Endothelial cell of umbilical vein (primary cell): ENCODE measurements at regions not wholly inside any gene's neighbourhood (a gene's known extent, or its start where the extent isn't known, plus 50 kb on each side); places are given as distances from the start of the nearest gene placed in this dataset.

ENCODE experiments used
- BruUV-seq: library from RNA; stranded (reverse); fragments of 400-500 nt; replicated peaks from 2 replicates; lab custom pipeline; 2021; lab: Mats Ljungman, UMichigan
- CTCF ChIA-PET: fragments of 300-600, 350-600 bp; sonication (Branson Sonifier 250); formaldehyde crosslinking; loops from one replicate; lab custom pipeline; 2021; ENCODE audit warnings: antibody characterized with exemption, inconsistent platforms; lab: Charles Lee
- POLR2A ChIA-PET: fragments of 300-600, 350-600 bp; sonication (Branson Sonifier 250); formaldehyde crosslinking; loops from one replicate; lab custom pipeline; 2021; ENCODE audit warnings: antibody characterized with exemption, inconsistent platforms; lab: Charles Lee
- DNase-seq: peaks from one replicate; pipeline ENCODE4 v3.0.0-alpha.2; 2011; ENCODE audit warnings: low read depth, low spot score
- FAIRE-seq: peaks from 2 replicates; lab custom pipeline; 2011; peaks lifted over from hg19 to GRCh38; lab: Jason Lieb, UNC
- H2AFZ ChIP-seq: 2 replicates; pipeline ENCODE4 v1.6.0; 2012; ENCODE audit warnings: low read depth, low read length, control low read depth, inconsistent platforms
- H3K27ac ChIP-seq: 2 replicates; pipeline ENCODE4 v1.5.1; 2011; ENCODE audit warnings: low read depth, mild to moderate bottlenecking, control low read depth, low read length, moderate library complexity; ENCODE audit not compliant: insufficient read depth
- H3K27me3 ChIP-seq, 2 experiments: 2 replicates each; pipeline versions ENCODE4 v1.6.0 to v1.6.1; 2011; ENCODE audit warnings: low read length in 2 of 2, mixed read lengths in 1 of 2; ENCODE audit not compliant: control insufficient read depth in 2 of 2, insufficient read depth in 2 of 2
- H3K36me3 ChIP-seq, 2 experiments: 2 replicates in 1 of 2; 3 replicates in 1 of 2; pipeline ENCODE4 v1.5.1; 2011; ENCODE audit warnings: low read length in 2 of 2, mild to moderate bottlenecking in 1 of 2, moderate library complexity in 1 of 2; ENCODE audit not compliant: control insufficient read depth in 2 of 2, insufficient read depth in 2 of 2; ENCODE audit errors: extremely low read depth in 1 of 2
- H3K4me1 ChIP-seq: 3 replicates; pipeline ENCODE4 v1.5.1; 2011; ENCODE audit warnings: mild to moderate bottlenecking, low read length; ENCODE audit not compliant: control insufficient read depth, insufficient read depth; ENCODE audit errors: extremely low read depth
- H3K4me2 ChIP-seq: 2 replicates; pipeline ENCODE4 v1.6.1; 2011; ENCODE audit warnings: low read length, control low read depth, mixed read lengths; ENCODE audit not compliant: insufficient read depth
- H3K4me3 ChIP-seq, 3 experiments: fragments of 200-600 bp in 1 of 3; sonication (generic), shearing (Covaris generic) in 1 of 3; replicated peaks in 1 of 3; 2 replicates each; pipeline ENCODE4 v1.5.1; 2011 to 2016; ENCODE audit warnings: control low read depth in 3 of 3, low read length in 3 of 3, mild to moderate bottlenecking in 2 of 3, inconsistent platforms in 1 of 3, low read depth in 1 of 3, moderate library complexity in 1 of 3; ENCODE audit not compliant: insufficient read depth in 1 of 3
- H3K79me2 ChIP-seq: 2 replicates; pipeline ENCODE4 v1.6.0; 2012; ENCODE audit warnings: low read length, inconsistent platforms; ENCODE audit not compliant: control insufficient read depth, insufficient read depth
- H3K9ac ChIP-seq: replicated peaks from 2 replicates; pipeline ENCODE3; 2011; ENCODE audit warnings: low read length, control low read depth; ENCODE audit not compliant: insufficient read depth; ENCODE audit errors: extremely low read depth
- H3K9me1 ChIP-seq: replicated peaks from 3 replicates; pipeline ENCODE4 v1.6.0; 2011; ENCODE audit warnings: mild to moderate bottlenecking, low read length; ENCODE audit not compliant: control insufficient read depth, insufficient read depth; ENCODE audit errors: extremely low read depth
- H3K9me3 ChIP-seq: replicated peaks from 2 replicates; pipeline ENCODE4 v1.5.1; 2012; ENCODE audit warnings: low read length, inconsistent platforms; ENCODE audit not compliant: control insufficient read depth, insufficient read depth
- H4K20me1 ChIP-seq: replicated peaks from 2 replicates; pipeline ENCODE3; 2011; ENCODE audit warnings: mild to moderate bottlenecking, low read length; ENCODE audit not compliant: control insufficient read depth, insufficient read depth; ENCODE audit errors: extremely low read depth
- EZH2 ChIP-seq: IDR thresholded peaks from 2 replicates; pipeline ENCODE4 v1.6.1; 2012; ENCODE audit warnings: borderline replicate concordance, low read depth, mild to moderate bottlenecking, moderate library complexity, low read length, inconsistent platforms; ENCODE audit not compliant: severe bottlenecking
- FOS ChIP-seq: IDR thresholded peaks from 2 replicates; pipeline ENCODE4 v1.6.1; 2011; ENCODE audit warnings: mild to moderate bottlenecking, low read length, moderate library complexity, borderline replicate concordance; ENCODE audit not compliant: insufficient read depth
- GATA2 ChIP-seq: IDR thresholded peaks from 2 replicates; pipeline ENCODE4 v1.7.0; 2011; ENCODE audit warnings: low read depth, mild to moderate bottlenecking, moderate library complexity, mixed read lengths, low read length; ENCODE audit not compliant: insufficient read length, insufficient read depth
- JUN ChIP-seq: IDR thresholded peaks from 2 replicates; pipeline ENCODE4 v1.6.1; 2011; ENCODE audit warnings: borderline replicate concordance, low read depth; ENCODE audit not compliant: insufficient read length, insufficient read depth
- MYC ChIP-seq: IDR thresholded peaks from one replicate; pipeline ENCODE4 v1.6.1; 2011; ENCODE audit warnings: mild to moderate bottlenecking, low read depth, low read length
- POLR2A ChIP-seq: IDR thresholded peaks from 2 replicates; pipeline ENCODE4 v1.6.1; 2012; ENCODE audit warnings: low read depth, mild to moderate bottlenecking, control low read depth, low read length
- POLR2AphosphoS5 ChIP-seq: IDR thresholded peaks from 2 replicates; pipeline ENCODE4 v1.6.1; 2012; ENCODE audit warnings: low read depth, mild to moderate bottlenecking, control low read depth, low read length, moderate library complexity; ENCODE audit not compliant: insufficient read depth
- dilution Hi-C: fragments of 300-500 bp; cut with MboI; formaldehyde crosslinking; loops from one replicate; pipeline ENCODE4 v1.15.0; 2019; ENCODE audit warnings: low sequenced_read_pairs; ENCODE audit not compliant: extremely low pct_ligation_motif_present
- intact Hi-C: fragments of 100-400 bp; cut with micrococcal nuclease; formaldehyde crosslinking; loops from one replicate; pipeline ENCODE4 v1.10.0; 2022
- TF ChIP-seq, protein P1 (sequence below): IDR thresholded peaks from 2 replicates; pipeline ENCODE4 v1.6.1; 2011; ENCODE audit not compliant: insufficient read depth, insufficient read length
- TF ChIP-seq, protein P2 (sequence below), 2 donors: IDR thresholded peaks; 1 replicate in 1 of 2; 2 replicates in 1 of 2; pipeline ENCODE4 v1.5.1; 2011; ENCODE audit warnings: low read length in 2 of 2, mild to moderate bottlenecking in 2 of 2, moderate library complexity in 2 of 2, control low read depth in 1 of 2, inconsistent platforms in 1 of 2, low read depth in 1 of 2; ENCODE audit not compliant: insufficient read depth in 1 of 2; ENCODE audit errors: extremely low read depth in 1 of 2

DNA sequence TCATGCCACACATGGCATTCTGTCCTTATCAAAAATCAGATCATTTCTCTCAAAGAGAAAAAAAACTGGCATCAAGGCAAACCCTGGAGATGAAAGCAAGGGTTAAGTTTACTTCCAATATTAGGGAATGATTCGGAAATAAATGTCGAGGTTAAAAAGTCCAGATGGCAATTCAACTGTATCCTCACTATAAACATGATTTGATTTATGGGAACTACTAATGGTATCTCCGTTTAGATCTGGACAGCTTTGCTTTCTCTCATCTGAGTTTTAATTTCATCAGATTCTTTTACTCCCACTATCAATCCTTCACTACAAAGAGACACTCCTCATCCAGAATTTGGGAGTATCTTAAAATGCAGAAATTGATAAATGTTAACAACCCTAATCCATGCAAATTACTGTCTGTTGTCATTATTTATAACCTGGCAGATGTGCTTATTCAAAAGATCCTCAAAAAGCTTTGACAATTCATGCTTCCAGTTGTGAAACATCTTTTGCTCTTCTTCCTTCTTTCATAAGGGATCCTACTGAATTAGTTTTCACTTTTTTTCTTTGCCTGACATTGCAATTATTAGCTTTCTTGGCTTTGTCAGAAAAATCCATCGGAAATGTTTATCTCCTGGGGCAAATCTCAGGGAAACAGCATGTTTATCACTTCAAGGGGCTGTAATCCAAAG, 903.2 kb downstream of the MCTP2 start:
- ChIA-PET POLR2A (no interaction called here), CTCF (interaction anchor here (0.8 to 1.0 kb wide), 2 partner anchors 27 to 42 kb away, joined by 3 to 4 read pairs; no protein-coding TSS in a partner anchor)
- H3K36me3 ChIP-seq: no peaks in the 10 kb centered on the region
- no peak for DNase-seq
- no peak overlapping the region for H3K27ac ChIP-seq
- H3K4me3 ChIP-seq: no peak overlapping the region
- intact Hi-C loops (loop anchor here (5.0 kb wide), 3 partner anchors 287 to 1188 kb away; no protein-coding TSS in a partner anchor), dilution Hi-C loops (no loop called here)
- H3K4me1 ChIP-seq: peaks cover 20% of the 10 kb centered on the region
- H2AFZ ChIP-seq: peak overlapping the region; percentile 27
- TF ChIP-seq POLR2A (no peak), POLR2AphosphoS5 (no peak), GATA2 (no peak), FOS (no peak), MYC (no peak), JUN (no peak), EZH2 (no peak)
- TF ChIP-seq, protein P1, sequence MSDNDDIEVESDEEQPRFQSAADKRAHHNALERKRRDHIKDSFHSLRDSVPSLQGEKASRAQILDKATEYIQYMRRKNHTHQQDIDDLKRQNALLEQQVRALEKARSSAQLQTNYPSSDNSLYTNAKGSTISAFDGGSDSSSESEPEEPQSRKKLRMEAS: no peak
- TF ChIP-seq, protein P2, sequence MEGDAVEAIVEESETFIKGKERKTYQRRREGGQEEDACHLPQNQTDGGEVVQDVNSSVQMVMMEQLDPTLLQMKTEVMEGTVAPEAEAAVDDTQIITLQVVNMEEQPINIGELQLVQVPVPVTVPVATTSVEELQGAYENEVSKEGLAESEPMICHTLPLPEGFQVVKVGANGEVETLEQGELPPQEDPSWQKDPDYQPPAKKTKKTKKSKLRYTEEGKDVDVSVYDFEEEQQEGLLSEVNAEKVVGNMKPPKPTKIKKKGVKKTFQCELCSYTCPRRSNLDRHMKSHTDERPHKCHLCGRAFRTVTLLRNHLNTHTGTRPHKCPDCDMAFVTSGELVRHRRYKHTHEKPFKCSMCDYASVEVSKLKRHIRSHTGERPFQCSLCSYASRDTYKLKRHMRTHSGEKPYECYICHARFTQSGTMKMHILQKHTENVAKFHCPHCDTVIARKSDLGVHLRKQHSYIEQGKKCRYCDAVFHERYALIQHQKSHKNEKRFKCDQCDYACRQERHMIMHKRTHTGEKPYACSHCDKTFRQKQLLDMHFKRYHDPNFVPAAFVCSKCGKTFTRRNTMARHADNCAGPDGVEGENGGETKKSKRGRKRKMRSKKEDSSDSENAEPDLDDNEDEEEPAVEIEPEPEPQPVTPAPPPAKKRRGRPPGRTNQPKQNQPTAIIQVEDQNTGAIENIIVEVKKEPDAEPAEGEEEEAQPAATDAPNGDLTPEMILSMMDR (IDR thresholded peaks at IDR 0.05; ENCODE audit: extremely low read depth in 1 of 2, insufficient read depth in 1 of 2, low read depth in 1 of 2, low read length in 2 of 2): no peak
- no peaks in the 10 kb centered on the region for H3K27me3 ChIP-seq
- H3K9ac ChIP-seq: no peak overlapping the region
- no peaks in the 10 kb centered on the region for H3K9me3 ChIP-seq
- no peaks in the 10 kb centered on the region for H3K79me2 ChIP-seq
- no peak overlapping the region for H3K4me2 ChIP-seq
- H3K9me1 ChIP-seq: no peaks in the 10 kb centered on the region
- no TSS peak for BruUV-seq
- no peak for FAIRE-seq
- H4K20me1 ChIP-seq: no peaks in the 10 kb centered on the region
